ENCODE measurements at regions not wholly inside any gene's neighbourhood (a gene's known extent, or its start where the extent isn't known, plus 50 kb on each side); places are given as distances from the start of the nearest gene placed in this dataset.

GRCh38 chr22:48443680-48444079 lies 1384.0 kb downstream of the BRD1 start:
- TF ChIP-seq CTCF (IDR thresholded peaks at IDR 0.05), result no peak
- no peak for TF ChIP-seq POLR2A (IDR thresholded peaks at IDR 0.05)
- Histone ChIP-seq H3K27me3 (no peaks in the 10 kb centered on the region), H3K36me3 (replicated peaks in 1 of 2) (no peaks in the 10 kb centered on the region), H3K27ac (no peak overlapping the region), H3K9me3 (replicated peaks in 1 of 3) (no peaks in the 10 kb centered on the region), H3K4me3 (no peak overlapping the region), H3K4me1 (replicated peaks in 1 of 2) (no peaks in the 10 kb centered on the region)
- 72 to 84% (median 80%) methylated on average over 4 of the region's 4 CpGs for WGBS, 4 donors
- intact Hi-C loops (cut with DNase I), result no loop called here
- no peak for DNase-seq

GRCh38 chr22:48442663-48443062 lies 1385.0 kb downstream of the BRD1 start:
- no peak for DNase-seq
- no peak overlapping the region for H3K4me3 ChIP-seq
- no peaks in the 10 kb centered on the region for H3K9me3 ChIP-seq (replicated peaks in 1 of 3)
- H3K4me1 ChIP-seq (replicated peaks in 1 of 2), result no peaks in the 10 kb centered on the region
- no peak for TF ChIP-seq POLR2A (IDR thresholded peaks at IDR 0.05)
- TF ChIP-seq CTCF (IDR thresholded peaks at IDR 0.05), result no peak
- H3K27me3 ChIP-seq, result no peaks in the 10 kb centered on the region
- no peaks in the 10 kb centered on the region for H3K36me3 ChIP-seq (replicated peaks in 1 of 2)
- intact Hi-C loops (cut with DNase I), result no loop called here
- no peak overlapping the region for H3K27ac ChIP-seq
- 61 to 77% (median 64%) methylated on average over 5 to 8 of the region's 8 CpGs for WGBS, 4 donors

GRCh38 chr22:48441553-48441850 lies 1386.2 kb downstream of the BRD1 start:
- no peak overlapping the region for H3K4me3 ChIP-seq
- intact Hi-C loops (cut with DNase I), result no loop called here
- H3K27ac ChIP-seq, result no peak overlapping the region
- no peaks in the 10 kb centered on the region for H3K36me3 ChIP-seq (replicated peaks in 1 of 2)
- H3K4me1 ChIP-seq (replicated peaks in 1 of 2), result no peaks in the 10 kb centered on the region
- H3K27me3 ChIP-seq, result no peaks in the 10 kb centered on the region
- WGBS, 4 donors, result 70 to 86% (median 79%) methylated on average over 2 to 6 of the region's 6 CpGs; no CpG with 5 or more reads in 1 of the 4 donors
- H3K9me3 ChIP-seq (replicated peaks in 1 of 3), result no peaks in the 10 kb centered on the region
- TF ChIP-seq CTCF (IDR thresholded peaks at IDR 0.05) (no peak), POLR2A (IDR thresholded peaks at IDR 0.05) (no peak)
- no peak for DNase-seq

- no peaks in the 10 kb centered on the region for H3K27me3 ChIP-seq
- H3K36me3 ChIP-seq (replicated peaks in 1 of 2), result no peaks in the 10 kb centered on the region
- no peak overlapping the region for H3K4me3 ChIP-seq
- H3K9me3 ChIP-seq (replicated peaks in 1 of 3), result no peaks in the 10 kb centered on the region
- intact Hi-C loops (cut with DNase I), result no loop called here
- H3K27ac ChIP-seq, result no peak overlapping the region
- WGBS, 4 donors, result 78 to 85% (median 82%) methylated on average over 16 to 23 of the region's 23 CpGs
- no peak for TF ChIP-seq POLR2A (IDR thresholded peaks at IDR 0.05)
- no peak for TF ChIP-seq CTCF (IDR thresholded peaks at IDR 0.05)
- no peaks in the 10 kb centered on the region for H3K4me1 ChIP-seq (replicated peaks in 1 of 2)
- no peak for DNase-seq
Measured at GRCh38 chr22:48440673-48441552, 1386.8 kb downstream of the BRD1 start.

Measured in adrenal gland (tissue), 9 donors.